Spleen (tissue), 11 donors: ENCODE measurements at regions not wholly inside any gene's neighbourhood (a gene's known extent, or its start where the extent isn't known, plus 50 kb on each side); places are given as distances from the start of the nearest gene placed in this dataset.

Experiments
- DNase-seq: peaks from one replicate; pipeline ENCODE4 v3.0.0-alpha.2; 2020
- H3K27ac ChIP-seq, 8 donors: fragments of 200-600 bp; sonication (generic) in 7 of 8; 1 replicate in 4 of 8; 2 replicates in 4 of 8; pipeline versions ENCODE4 v1.5.0 to v1.8.0; 2016 to 2021; ENCODE audit warnings: inconsistent platforms in 4 of 8, mild to moderate bottlenecking in 4 of 8, moderate library complexity in 1 of 8
- H3K27me3 ChIP-seq, 7 donors: fragments of 200-600 bp; sonication (generic) in 6 of 7; replicated peaks in 1 of 7; 1 replicate in 4 of 7; 2 replicates in 3 of 7; pipeline versions ENCODE4 v1.5.0 to v1.8.0; 2016 to 2021; ENCODE audit warnings: inconsistent platforms in 3 of 7, mild to moderate bottlenecking in 1 of 7
- H3K36me3 ChIP-seq, 6 donors: fragments of 200-600 bp; sonication (generic) in 5 of 6; 1 replicate in 4 of 6; 2 replicates in 2 of 6; pipeline versions ENCODE4 v1.5.0 to v1.8.0; 2016 to 2021; ENCODE audit warnings: inconsistent platforms in 2 of 6
- H3K4me1 ChIP-seq, 6 donors: fragments of 200-600 bp; sonication (generic) in 5 of 6; 1 replicate in 3 of 6; 2 replicates in 3 of 6; pipeline versions ENCODE4 v1.5.0 to v1.8.0; 2016 to 2021; ENCODE audit warnings: inconsistent platforms in 3 of 6
- H3K4me3 ChIP-seq, 8 donors: fragments of 200-600 bp; sonication (generic) in 7 of 8; 1 replicate in 4 of 8; 2 replicates in 4 of 8; pipeline versions ENCODE4 v1.5.0 to v1.8.0; 2016 to 2021; ENCODE audit warnings: inconsistent platforms in 4 of 8, mild to moderate bottlenecking in 4 of 8, moderate library complexity in 2 of 8
- H3K9me3 ChIP-seq, 8 donors: fragments of 200-600 bp; sonication (generic) in 7 of 8; 1 replicate in 4 of 8; 2 replicates in 4 of 8; pipeline versions ENCODE4 v1.5.0 to v1.8.0; 2016 to 2021; ENCODE audit warnings: inconsistent platforms in 4 of 8
- POLR2A ChIP-seq, 3 donors: fragments of 450-650 bp; IDR thresholded peaks; one replicate each; pipeline ENCODE4 v1.5.1; 2017; ENCODE audit warnings: antibody characterized with exemption in 3 of 3, mild to moderate bottlenecking in 1 of 3
- POLR2AphosphoS5 ChIP-seq, 3 donors: sonication (generic); formaldehyde crosslinking; IDR thresholded peaks; one replicate each; pipeline ENCODE4 v1.5.1; 2017; ENCODE audit warnings: antibody characterized with exemption in 3 of 3
- WGBS, 5 donors: extraction: QIAGEN DNeasy Blood & Tissue Kit in 3 of 5; methylation state at CpG; one replicate each; pipeline versions ENCODE4 v1.1.5 to v1.1.7; 2013 to 2018; 5-methylcytosine and 5-hydroxymethylcytosine counted together
- intact Hi-C: fragments of 100-400 bp; cut with DNase I; formaldehyde crosslinking; loops from one replicate; pipeline ENCODE4 v1.15.0; 2023; ENCODE audit warnings: low total_unique reads
- TF ChIP-seq, protein P1 (sequence below), 11 experiments: fragments of 200-600 bp in 7 of 11; fragments of 450-650 bp in 4 of 11; sonication (generic) in 4 of 11; IDR thresholded peaks in 8 of 11; conservative IDR thresholded peaks in 3 of 11; 1 replicate in 7 of 11; 2 replicates in 4 of 11; pipeline versions ENCODE4 v1.4.0 to v1.8.0; 2016 to 2021; ENCODE audit warnings: antibody characterized with exemption in 11 of 11, inconsistent platforms in 4 of 11, mild to moderate bottlenecking in 1 of 11
- donor health status: healthy with polysubstance abuse.
- donor health status: DM: no; HTN: no; CAD: no; lungs with moderate emphysema.
- donor health status: DM: no; HTN: no; CAD: no.
- donor health status: Bipolar disorder and iron deficiency.
- donor health status: healthy.
- donor health status: DM: no; HTN: no; CAD: no.
- donor health status: DM: yes; HTN: yes; CAD: no.

GRCh38 chr7:89988074-89988473, 166.2 kb upstream of the STEAP1 start:
- no peaks in the 10 kb centered on the region for H3K36me3 ChIP-seq
- DNase-seq, result no peak
- no peaks in the 10 kb centered on the region for H3K4me1 ChIP-seq
- intact Hi-C loops, result no loop called here
- TF ChIP-seq POLR2A (IDR thresholded peaks at IDR 0.05) (no peak), POLR2AphosphoS5 (IDR thresholded peaks at IDR 0.05) (no peak)
- TF ChIP-seq, protein P1, sequence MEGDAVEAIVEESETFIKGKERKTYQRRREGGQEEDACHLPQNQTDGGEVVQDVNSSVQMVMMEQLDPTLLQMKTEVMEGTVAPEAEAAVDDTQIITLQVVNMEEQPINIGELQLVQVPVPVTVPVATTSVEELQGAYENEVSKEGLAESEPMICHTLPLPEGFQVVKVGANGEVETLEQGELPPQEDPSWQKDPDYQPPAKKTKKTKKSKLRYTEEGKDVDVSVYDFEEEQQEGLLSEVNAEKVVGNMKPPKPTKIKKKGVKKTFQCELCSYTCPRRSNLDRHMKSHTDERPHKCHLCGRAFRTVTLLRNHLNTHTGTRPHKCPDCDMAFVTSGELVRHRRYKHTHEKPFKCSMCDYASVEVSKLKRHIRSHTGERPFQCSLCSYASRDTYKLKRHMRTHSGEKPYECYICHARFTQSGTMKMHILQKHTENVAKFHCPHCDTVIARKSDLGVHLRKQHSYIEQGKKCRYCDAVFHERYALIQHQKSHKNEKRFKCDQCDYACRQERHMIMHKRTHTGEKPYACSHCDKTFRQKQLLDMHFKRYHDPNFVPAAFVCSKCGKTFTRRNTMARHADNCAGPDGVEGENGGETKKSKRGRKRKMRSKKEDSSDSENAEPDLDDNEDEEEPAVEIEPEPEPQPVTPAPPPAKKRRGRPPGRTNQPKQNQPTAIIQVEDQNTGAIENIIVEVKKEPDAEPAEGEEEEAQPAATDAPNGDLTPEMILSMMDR (IDR thresholded peaks at IDR 0.05 in 8 of 11, conservative IDR thresholded peaks at IDR 0.05 in 3 of 11), result no peak
- H3K4me3 ChIP-seq, result no peak overlapping the region
- H3K9me3 ChIP-seq, result peaks cover 0 to 25% (median 0%) of the 10 kb centered on the region in 8 donors
- H3K27ac ChIP-seq, result no peak overlapping the region
- 30 to 76% (median 47%) methylated on average over 1 of the region's 1 CpG for WGBS, 5 donors
- H3K27me3 ChIP-seq, result no peaks in the 10 kb centered on the region

DNA sequence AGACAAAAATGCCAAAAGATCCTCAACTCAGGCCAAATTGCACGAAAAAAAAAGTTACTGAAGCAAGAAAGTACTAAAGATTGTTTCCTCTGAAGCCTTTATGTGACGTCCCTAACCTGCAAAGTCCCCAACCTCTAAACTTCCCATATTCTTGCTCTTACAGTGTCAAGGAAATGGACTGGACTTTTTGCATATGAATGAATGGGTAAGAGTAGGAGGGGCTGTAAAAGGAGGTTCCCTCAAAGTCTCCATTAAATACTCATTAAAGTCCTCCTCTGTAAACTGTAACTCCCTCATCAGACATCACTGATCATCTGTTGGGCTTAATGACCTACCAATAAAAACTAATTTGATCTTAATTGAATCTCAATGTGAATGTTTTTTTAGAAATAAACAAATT, 164.8 kb upstream of the STEAP1 start:
- Histone ChIP-seq H3K4me1 (no peaks in the 10 kb centered on the region), H3K27me3 (no peaks in the 10 kb centered on the region), H3K36me3 (no peaks in the 10 kb centered on the region), H3K27ac (no peak overlapping the region), H3K4me3 (no peak overlapping the region), H3K9me3 (peaks cover 0 to 19% (median 0%) of the 10 kb centered on the region in 8 donors)
- DNase-seq, result no peak
- intact Hi-C loops, result no loop called here
- WGBS, 5 donors, result 43 to 60% (median 53%) methylated on average over 2 of the region's 2 CpGs
- TF ChIP-seq POLR2A (IDR thresholded peaks at IDR 0.05), result no peak
- TF ChIP-seq, protein P1 (IDR thresholded peaks at IDR 0.05 in 8 of 11, conservative IDR thresholded peaks at IDR 0.05 in 3 of 11), result no peak
- no peak for TF ChIP-seq POLR2AphosphoS5 (IDR thresholded peaks at IDR 0.05)

GRCh38 chr7:89994483-89994882, 159.8 kb upstream of the STEAP1 start:
- H3K36me3 ChIP-seq, result no peaks in the 10 kb centered on the region
- H3K4me1 ChIP-seq, result no peaks in the 10 kb centered on the region
- intact Hi-C loops, result no loop called here
- peaks cover 0 to 36% (median 2%) of the 10 kb centered on the region in 8 donors for H3K9me3 ChIP-seq
- no peak overlapping the region for H3K27ac ChIP-seq
- 58 to 78% (median 62%) methylated on average over 1 of the region's 1 CpG for WGBS, 5 donors
- no peaks in the 10 kb centered on the region for H3K27me3 ChIP-seq
- DNase-seq, result no peak
- TF ChIP-seq, protein P1 (IDR thresholded peaks at IDR 0.05 in 8 of 11, conservative IDR thresholded peaks at IDR 0.05 in 3 of 11), result no peak
- no peak for TF ChIP-seq POLR2AphosphoS5 (IDR thresholded peaks at IDR 0.05)
- TF ChIP-seq POLR2A (IDR thresholded peaks at IDR 0.05), result no peak
- no peak overlapping the region for H3K4me3 ChIP-seq

GRCh38 chr7:89998554-89998953, 155.7 kb upstream of the STEAP1 start:
- no peaks in the 10 kb centered on the region for H3K36me3 ChIP-seq
- intact Hi-C loops, result no loop called here
- no peak for TF ChIP-seq POLR2A (IDR thresholded peaks at IDR 0.05)
- no peak for TF ChIP-seq POLR2AphosphoS5 (IDR thresholded peaks at IDR 0.05)
- no peaks in the 10 kb centered on the region for H3K27me3 ChIP-seq
- 63 to 79% (median 76%) methylated on average over 2 of the region's 2 CpGs for WGBS, 5 donors
- no peak overlapping the region for H3K4me3 ChIP-seq
- no peak for DNase-seq
- no peak overlapping the region for H3K27ac ChIP-seq
- peaks cover 0 to 20% (median 2%) of the 10 kb centered on the region in 8 donors for H3K9me3 ChIP-seq
- no peaks in the 10 kb centered on the region for H3K4me1 ChIP-seq

DNA sequence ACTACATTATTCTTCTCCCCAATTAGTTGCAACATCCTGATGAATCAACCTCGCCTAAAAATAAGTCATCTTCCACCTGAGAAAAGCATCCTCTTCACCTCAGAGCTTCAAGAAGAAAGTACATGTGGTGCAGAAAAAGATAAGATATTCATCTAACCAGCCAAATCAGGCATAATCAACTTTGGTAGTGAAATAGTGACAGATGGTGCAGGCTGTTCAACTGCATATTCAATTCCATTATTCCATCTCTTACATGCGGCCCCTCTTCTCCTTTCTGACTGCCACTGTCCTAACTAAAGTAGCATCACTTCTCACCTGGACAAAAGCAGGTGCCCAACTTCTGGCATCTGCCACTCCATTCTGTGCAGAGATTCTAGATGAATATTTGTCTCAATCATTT, 148.4 kb upstream of the STEAP1 start:
- 73 to 85% (median 76%) methylated on average over 2 of the region's 2 CpGs for WGBS, 5 donors
- no peak for DNase-seq

More for the DNA sequence above, 148.4 kb upstream of the STEAP1 start:
- Histone ChIP-seq H3K4me3 (no peak overlapping the region), H3K27me3 (no peaks in the 10 kb centered on the region), H3K9me3 (no peaks in the 10 kb centered on the region), H3K36me3 (no peaks in the 10 kb centered on the region), H3K27ac (no peak overlapping the region), H3K4me1 (no peaks in the 10 kb centered on the region)
- TF ChIP-seq POLR2A (IDR thresholded peaks at IDR 0.05), result no peak
- intact Hi-C loops, result no loop called here
